ENCODE measurements at regions not wholly inside any gene's neighbourhood (a gene's known extent, or its start where the extent isn't known, plus 50 kb on each side); places are given as distances from the start of the nearest gene placed in this dataset.

DNA sequence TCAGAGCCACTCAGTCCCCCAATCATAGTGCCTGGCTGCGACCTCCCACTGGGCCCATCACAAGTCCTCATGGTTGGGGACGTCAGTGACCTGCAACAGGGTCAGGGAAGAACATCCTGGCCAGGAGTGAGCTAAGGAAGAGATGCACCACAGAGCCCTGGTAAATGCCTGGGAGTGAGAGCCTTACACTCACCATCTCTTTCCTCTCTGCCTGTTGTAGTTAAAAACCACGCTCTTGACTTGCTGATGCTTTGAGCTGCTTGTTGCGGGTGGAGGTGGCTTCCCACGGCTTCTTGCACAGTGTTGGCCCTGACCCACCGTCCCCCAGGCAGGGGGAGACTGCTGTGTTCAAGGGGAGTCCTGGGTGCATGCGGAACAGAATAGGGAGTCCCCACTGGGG lies 91.1 kb upstream of the RGMA start:
- TF ChIP-seq, protein P1, sequence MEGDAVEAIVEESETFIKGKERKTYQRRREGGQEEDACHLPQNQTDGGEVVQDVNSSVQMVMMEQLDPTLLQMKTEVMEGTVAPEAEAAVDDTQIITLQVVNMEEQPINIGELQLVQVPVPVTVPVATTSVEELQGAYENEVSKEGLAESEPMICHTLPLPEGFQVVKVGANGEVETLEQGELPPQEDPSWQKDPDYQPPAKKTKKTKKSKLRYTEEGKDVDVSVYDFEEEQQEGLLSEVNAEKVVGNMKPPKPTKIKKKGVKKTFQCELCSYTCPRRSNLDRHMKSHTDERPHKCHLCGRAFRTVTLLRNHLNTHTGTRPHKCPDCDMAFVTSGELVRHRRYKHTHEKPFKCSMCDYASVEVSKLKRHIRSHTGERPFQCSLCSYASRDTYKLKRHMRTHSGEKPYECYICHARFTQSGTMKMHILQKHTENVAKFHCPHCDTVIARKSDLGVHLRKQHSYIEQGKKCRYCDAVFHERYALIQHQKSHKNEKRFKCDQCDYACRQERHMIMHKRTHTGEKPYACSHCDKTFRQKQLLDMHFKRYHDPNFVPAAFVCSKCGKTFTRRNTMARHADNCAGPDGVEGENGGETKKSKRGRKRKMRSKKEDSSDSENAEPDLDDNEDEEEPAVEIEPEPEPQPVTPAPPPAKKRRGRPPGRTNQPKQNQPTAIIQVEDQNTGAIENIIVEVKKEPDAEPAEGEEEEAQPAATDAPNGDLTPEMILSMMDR (IDR thresholded peaks at IDR 0.05), result no peak
- no peak for TF ChIP-seq POLR2A (IDR thresholded peaks at IDR 0.05)

Data from uterus (tissue), 2 donors.